SK-N-SH treated with all-trans-retinoic acid at 6 μM for 48 hours (cell line): ENCODE measurements at regions not wholly inside any gene's neighbourhood (a gene's known extent, or its start where the extent isn't known, plus 50 kb on each side); places are given as distances from the start of the nearest gene placed in this dataset.

Experiments used
- ATAC-seq: fragments of 200-7000 bp; cut with Tn5 transposase; 3 replicates; pipeline ENCODE4 v1.9.1; 2020; ENCODE audit warnings: mild to moderate bottlenecking, moderate library complexity
- ARNTL ChIP-seq: fragments of 450-650 bp; formaldehyde crosslinking; IDR thresholded peaks from 2 replicates; pipeline ENCODE4 v1.5.0; 2020; ENCODE audit warnings: low read depth, mild to moderate bottlenecking, moderate library complexity, borderline replicate concordance
- BACH2 ChIP-seq: fragments of 250-450 bp; sonication (Bioruptor Pico); IDR thresholded peaks from 2 replicates; pipeline ENCODE4 v1.9.0; 2021; ENCODE audit warnings: mild to moderate bottlenecking, borderline replicate concordance
- CSDC2 ChIP-seq: fragments of 250-450 bp; sonication (Bioruptor Pico); IDR thresholded peaks from 2 replicates; pipeline ENCODE4 v1.5.0; 2020; ENCODE audit warnings: mild to moderate bottlenecking, moderate library complexity
- ESRRG ChIP-seq: fragments of 250-450 bp; sonication (Bioruptor Pico); IDR thresholded peaks from 2 replicates; pipeline ENCODE4 v1.6.1; 2021; ENCODE audit warnings: mild to moderate bottlenecking
- GLIS3 ChIP-seq: fragments of 250-450 bp; sonication (Bioruptor Pico); IDR thresholded peaks from 2 replicates; pipeline ENCODE4 v1.5.0; 2020; ENCODE audit warnings: mild to moderate bottlenecking, moderate library complexity
- ISL1 ChIP-seq: fragments of 250-450 bp; sonication (Bioruptor Pico); IDR thresholded peaks from 2 replicates; pipeline ENCODE4 v2.1.2; 2022; ENCODE audit warnings: mild to moderate bottlenecking, moderate library complexity
- OSR1 ChIP-seq: fragments of 250-450 bp; sonication (Bioruptor Pico); IDR thresholded peaks from 2 replicates; pipeline ENCODE4 v1.8.0; 2022; ENCODE audit warnings: moderate library complexity, mild to moderate bottlenecking, inconsistent platforms
- PPARA ChIP-seq: fragments of 250-450 bp; sonication (Bioruptor Pico); IDR thresholded peaks from 2 replicates; pipeline ENCODE4 v1.5.0; 2020; ENCODE audit warnings: mild to moderate bottlenecking, borderline replicate concordance
- RARB ChIP-seq: fragments of 250-450 bp; sonication (Bioruptor Pico); IDR thresholded peaks from 2 replicates; pipeline ENCODE4 v1.8.0; 2021; ENCODE audit warnings: mild to moderate bottlenecking, moderate library complexity
- SNAI2 ChIP-seq: fragments of 250-450 bp; sonication (Bioruptor Pico); IDR thresholded peaks from 2 replicates; pipeline ENCODE4 v1.5.0; 2020; ENCODE audit warnings: mild to moderate bottlenecking, moderate library complexity
- TCF4 ChIP-seq: fragments of 250-450 bp; sonication (Bioruptor Pico); IDR thresholded peaks from 2 replicates; pipeline ENCODE4 v1.8.0; 2021; ENCODE audit warnings: mild to moderate bottlenecking, moderate library complexity, borderline replicate concordance
- TOX ChIP-seq: fragments of 250-450 bp; sonication (Bioruptor Pico); IDR thresholded peaks from 2 replicates; pipeline ENCODE4 v1.8.0; 2021; ENCODE audit warnings: mild to moderate bottlenecking, moderate library complexity, borderline replicate concordance
- ZFP3 ChIP-seq: fragments of 250-450 bp; sonication (Bioruptor Pico); IDR thresholded peaks from 2 replicates; pipeline ENCODE4 v1.5.0; 2020; ENCODE audit warnings: mild to moderate bottlenecking, moderate library complexity
- ZFP30 ChIP-seq: fragments of 450-650 bp; formaldehyde crosslinking; IDR thresholded peaks from 2 replicates; pipeline ENCODE4 v1.5.0; 2022; ENCODE audit warnings: mild to moderate bottlenecking, moderate library complexity
- ZNF565 ChIP-seq: fragments of 450-650 bp; formaldehyde crosslinking; conservative IDR thresholded peaks from 2 replicates; pipeline ENCODE4 v1.5.0; 2020; ENCODE audit warnings: low read depth, mild to moderate bottlenecking, moderate library complexity
- ZNF70 ChIP-seq: fragments of 450-650 bp; formaldehyde crosslinking; IDR thresholded peaks from 2 replicates; pipeline ENCODE4 v1.5.0; 2020; ENCODE audit warnings: mild to moderate bottlenecking, moderate library complexity
- ZNF8 ChIP-seq: fragments of 450-650 bp; formaldehyde crosslinking; IDR thresholded peaks from 2 replicates; pipeline ENCODE4 v1.5.0; 2020; ENCODE audit warnings: mild to moderate bottlenecking, moderate library complexity
- TF ChIP-seq, protein P1 (sequence below): fragments of 250-450 bp; sonication (Bioruptor Pico); IDR thresholded peaks from 2 replicates; pipeline ENCODE4 v1.5.1; 2020; ENCODE audit warnings: low read depth, mild to moderate bottlenecking, moderate library complexity
- TF ChIP-seq, protein P2 (sequence below): fragments of 250-450 bp; sonication (Bioruptor Pico); IDR thresholded peaks from 2 replicates; pipeline ENCODE4 v1.5.0; 2020; ENCODE audit warnings: mild to moderate bottlenecking, moderate library complexity
- TF ChIP-seq, protein P3 (sequence below): fragments of 250-450 bp; sonication (Bioruptor Pico); IDR thresholded peaks from 2 replicates; pipeline ENCODE4 v1.5.1; 2021; ENCODE audit warnings: mild to moderate bottlenecking, moderate library complexity
- TF ChIP-seq, protein P4 (sequence below): fragments of 250-450 bp; sonication (Bioruptor Pico); IDR thresholded peaks from 2 replicates; pipeline ENCODE4 v1.8.0; 2020; ENCODE audit warnings: mild to moderate bottlenecking, moderate library complexity, borderline replicate concordance
- TF ChIP-seq, protein P5 (sequence below): fragments of 250-450 bp; sonication (Bioruptor Pico); IDR thresholded peaks from 2 replicates; pipeline ENCODE4 v1.8.0; 2021; ENCODE audit warnings: low read depth, mild to moderate bottlenecking, moderate library complexity, borderline replicate concordance

DNA sequence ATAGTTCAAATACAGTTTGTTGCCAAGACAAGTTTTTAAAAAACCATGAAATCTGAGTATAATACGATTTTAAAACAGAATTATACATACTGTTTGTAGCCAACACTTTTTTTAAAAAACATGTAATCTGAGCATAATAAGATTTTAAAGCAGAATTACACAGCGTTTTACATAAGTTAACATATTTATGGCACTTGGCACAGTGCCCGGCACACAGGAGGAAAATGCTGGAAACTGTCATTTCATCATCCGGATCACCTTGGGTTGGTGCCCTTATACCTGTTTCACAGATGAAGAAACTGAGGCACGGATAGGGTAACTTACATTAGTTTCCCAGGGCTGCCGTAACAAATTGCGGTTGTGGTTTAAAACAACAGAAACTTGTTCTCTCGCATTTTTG lies 193.0 kb downstream of the BMP7 start:
- TF ChIP-seq ESRRG (CRISPR knock-in tag) (no peak), ZNF565 (CRISPR knock-in tag) (no peak), BACH2 (no peak), ZNF70 (no peak), PPARA (CRISPR knock-in tag) (no peak), CSDC2 (no peak), ZFP3 (CRISPR knock-in tag) (no peak), TOX (CRISPR knock-in tag) (no peak), ISL1 (no peak), SNAI2 (CRISPR knock-in tag) (no peak), ARNTL (CRISPR knock-in tag) (no peak)
- TF ChIP-seq, protein P1, sequence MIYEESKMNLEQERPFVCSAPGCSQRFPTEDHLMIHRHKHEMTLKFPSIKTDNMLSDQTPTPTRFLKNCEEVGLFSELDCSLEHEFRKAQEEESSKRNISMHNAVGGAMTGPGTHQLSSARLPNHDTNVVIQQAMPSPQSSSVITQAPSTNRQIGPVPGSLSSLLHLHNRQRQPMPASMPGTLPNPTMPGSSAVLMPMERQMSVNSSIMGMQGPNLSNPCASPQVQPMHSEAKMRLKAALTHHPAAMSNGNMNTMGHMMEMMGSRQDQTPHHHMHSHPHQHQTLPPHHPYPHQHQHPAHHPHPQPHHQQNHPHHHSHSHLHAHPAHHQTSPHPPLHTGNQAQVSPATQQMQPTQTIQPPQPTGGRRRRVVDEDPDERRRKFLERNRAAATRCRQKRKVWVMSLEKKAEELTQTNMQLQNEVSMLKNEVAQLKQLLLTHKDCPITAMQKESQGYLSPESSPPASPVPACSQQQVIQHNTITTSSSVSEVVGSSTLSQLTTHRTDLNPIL, result no peak
- TF ChIP-seq, protein P2, sequence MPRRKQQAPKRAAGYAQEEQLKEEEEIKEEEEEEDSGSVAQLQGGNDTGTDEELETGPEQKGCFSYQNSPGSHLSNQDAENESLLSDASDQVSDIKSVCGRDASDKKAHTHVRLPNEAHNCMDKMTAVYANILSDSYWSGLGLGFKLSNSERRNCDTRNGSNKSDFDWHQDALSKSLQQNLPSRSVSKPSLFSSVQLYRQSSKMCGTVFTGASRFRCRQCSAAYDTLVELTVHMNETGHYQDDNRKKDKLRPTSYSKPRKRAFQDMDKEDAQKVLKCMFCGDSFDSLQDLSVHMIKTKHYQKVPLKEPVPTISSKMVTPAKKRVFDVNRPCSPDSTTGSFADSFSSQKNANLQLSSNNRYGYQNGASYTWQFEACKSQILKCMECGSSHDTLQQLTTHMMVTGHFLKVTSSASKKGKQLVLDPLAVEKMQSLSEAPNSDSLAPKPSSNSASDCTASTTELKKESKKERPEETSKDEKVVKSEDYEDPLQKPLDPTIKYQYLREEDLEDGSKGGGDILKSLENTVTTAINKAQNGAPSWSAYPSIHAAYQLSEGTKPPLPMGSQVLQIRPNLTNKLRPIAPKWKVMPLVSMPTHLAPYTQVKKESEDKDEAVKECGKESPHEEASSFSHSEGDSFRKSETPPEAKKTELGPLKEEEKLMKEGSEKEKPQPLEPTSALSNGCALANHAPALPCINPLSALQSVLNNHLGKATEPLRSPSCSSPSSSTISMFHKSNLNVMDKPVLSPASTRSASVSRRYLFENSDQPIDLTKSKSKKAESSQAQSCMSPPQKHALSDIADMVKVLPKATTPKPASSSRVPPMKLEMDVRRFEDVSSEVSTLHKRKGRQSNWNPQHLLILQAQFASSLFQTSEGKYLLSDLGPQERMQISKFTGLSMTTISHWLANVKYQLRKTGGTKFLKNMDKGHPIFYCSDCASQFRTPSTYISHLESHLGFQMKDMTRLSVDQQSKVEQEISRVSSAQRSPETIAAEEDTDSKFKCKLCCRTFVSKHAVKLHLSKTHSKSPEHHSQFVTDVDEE, result no peak
- TF ChIP-seq, protein P3, sequence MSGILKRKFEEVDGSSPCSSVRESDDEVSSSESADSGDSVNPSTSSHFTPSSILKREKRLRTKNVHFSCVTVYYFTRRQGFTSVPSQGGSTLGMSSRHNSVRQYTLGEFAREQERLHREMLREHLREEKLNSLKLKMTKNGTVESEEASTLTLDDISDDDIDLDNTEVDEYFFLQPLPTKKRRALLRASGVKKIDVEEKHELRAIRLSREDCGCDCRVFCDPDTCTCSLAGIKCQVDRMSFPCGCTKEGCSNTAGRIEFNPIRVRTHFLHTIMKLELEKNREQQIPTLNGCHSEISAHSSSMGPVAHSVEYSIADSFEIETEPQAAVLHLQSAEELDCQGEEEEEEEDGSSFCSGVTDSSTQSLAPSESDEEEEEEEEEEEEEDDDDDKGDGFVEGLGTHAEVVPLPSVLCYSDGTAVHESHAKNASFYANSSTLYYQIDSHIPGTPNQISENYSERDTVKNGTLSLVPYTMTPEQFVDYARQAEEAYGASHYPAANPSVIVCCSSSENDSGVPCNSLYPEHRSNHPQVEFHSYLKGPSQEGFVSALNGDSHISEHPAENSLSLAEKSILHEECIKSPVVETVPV (CRISPR knock-in tag), result no peak
- TF ChIP-seq, protein P4, sequence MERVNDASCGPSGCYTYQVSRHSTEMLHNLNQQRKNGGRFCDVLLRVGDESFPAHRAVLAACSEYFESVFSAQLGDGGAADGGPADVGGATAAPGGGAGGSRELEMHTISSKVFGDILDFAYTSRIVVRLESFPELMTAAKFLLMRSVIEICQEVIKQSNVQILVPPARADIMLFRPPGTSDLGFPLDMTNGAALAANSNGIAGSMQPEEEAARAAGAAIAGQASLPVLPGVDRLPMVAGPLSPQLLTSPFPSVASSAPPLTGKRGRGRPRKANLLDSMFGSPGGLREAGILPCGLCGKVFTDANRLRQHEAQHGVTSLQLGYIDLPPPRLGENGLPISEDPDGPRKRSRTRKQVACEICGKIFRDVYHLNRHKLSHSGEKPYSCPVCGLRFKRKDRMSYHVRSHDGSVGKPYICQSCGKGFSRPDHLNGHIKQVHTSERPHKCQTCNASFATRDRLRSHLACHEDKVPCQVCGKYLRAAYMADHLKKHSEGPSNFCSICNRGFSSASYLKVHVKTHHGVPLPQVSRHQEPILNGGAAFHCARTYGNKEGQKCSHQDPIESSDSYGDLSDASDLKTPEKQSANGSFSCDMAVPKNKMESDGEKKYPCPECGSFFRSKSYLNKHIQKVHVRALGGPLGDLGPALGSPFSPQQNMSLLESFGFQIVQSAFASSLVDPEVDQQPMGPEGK (CRISPR knock-in tag), result no peak
- TF ChIP-seq, protein P5, sequence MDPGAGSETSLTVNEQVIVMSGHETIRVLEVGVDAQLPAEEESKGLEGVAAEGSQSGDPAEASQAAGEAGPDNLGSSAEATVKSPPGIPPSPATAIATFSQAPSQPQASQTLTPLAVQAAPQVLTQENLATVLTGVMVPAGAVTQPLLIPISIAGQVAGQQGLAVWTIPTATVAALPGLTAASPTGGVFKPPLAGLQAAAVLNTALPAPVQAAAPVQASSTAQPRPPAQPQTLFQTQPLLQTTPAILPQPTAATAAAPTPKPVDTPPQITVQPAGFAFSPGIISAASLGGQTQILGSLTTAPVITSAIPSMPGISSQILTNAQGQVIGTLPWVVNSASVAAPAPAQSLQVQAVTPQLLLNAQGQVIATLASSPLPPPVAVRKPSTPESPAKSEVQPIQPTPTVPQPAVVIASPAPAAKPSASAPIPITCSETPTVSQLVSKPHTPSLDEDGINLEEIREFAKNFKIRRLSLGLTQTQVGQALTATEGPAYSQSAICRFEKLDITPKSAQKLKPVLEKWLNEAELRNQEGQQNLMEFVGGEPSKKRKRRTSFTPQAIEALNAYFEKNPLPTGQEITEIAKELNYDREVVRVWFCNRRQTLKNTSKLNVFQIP (CRISPR knock-in tag), result no peak
- ATAC-seq, result no peak

DNA sequence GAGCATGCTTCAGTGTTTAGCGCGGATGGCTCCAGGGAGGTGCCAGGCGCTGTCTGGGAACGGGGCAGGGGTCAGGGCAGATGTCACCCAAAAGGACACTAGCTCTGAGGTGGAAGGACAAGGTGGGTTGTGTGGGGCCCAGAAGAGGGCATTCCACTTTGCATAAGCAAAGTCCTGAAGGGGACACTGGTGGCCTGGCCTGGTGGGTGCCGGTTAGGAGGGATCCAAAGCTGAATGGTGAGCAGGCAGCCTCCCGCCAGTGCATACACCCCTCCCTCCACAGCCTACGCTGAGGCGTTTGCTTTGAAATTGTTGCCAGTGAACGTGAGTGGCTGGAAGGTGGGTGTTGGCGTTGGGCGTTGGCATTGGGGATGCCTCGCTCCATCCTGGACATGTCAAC lies 192.1 kb downstream of the BMP7 start:
- no peak for ATAC-seq
- TF ChIP-seq ZNF70, result no peak
- TF ChIP-seq ZNF8 (CRISPR knock-in tag), result no peak
- TF ChIP-seq PPARA (CRISPR knock-in tag), result no peak
- TF ChIP-seq, protein P4 (CRISPR knock-in tag), result no peak
- no peak for TF ChIP-seq TOX (CRISPR knock-in tag)
- TF ChIP-seq ARNTL (CRISPR knock-in tag), result no peak
- no peak for TF ChIP-seq ISL1
- TF ChIP-seq OSR1 (CRISPR knock-in tag), result no peak
- TF ChIP-seq ZNF565 (CRISPR knock-in tag), result no peak
- no peak for TF ChIP-seq TCF4 (CRISPR knock-in tag)

DNA sequence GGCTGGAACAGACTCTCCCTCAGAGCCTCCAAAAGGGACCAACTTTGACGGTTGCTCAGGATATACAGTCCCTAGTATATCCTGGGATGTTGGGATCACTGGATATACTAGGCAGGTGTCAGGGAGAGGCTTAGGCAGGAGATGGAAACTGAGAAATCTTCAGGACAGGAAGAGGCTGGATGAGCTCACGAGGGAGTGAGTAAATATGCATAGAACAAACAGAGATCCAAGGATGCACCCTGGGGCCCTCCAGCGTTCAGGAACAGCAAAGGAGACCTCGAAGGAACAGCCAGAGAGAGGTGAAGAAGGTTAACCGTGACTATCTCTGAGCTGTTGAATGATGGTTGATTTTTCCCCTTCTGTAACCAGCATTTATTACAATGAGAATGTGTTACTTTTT lies 191.3 kb downstream of the BMP7 start:
- no peak for ATAC-seq
- TF ChIP-seq, protein P4 (CRISPR knock-in tag), result no peak
- TF ChIP-seq SNAI2 (CRISPR knock-in tag), result no peak
- no peak for TF ChIP-seq OSR1 (CRISPR knock-in tag)
- TF ChIP-seq ARNTL (CRISPR knock-in tag), result no peak
- TF ChIP-seq, protein P2, result no peak
- TF ChIP-seq ZNF565 (CRISPR knock-in tag), result no peak
- TF ChIP-seq RARB (CRISPR knock-in tag), result no peak
- TF ChIP-seq ZFP30 (CRISPR knock-in tag), result no peak
- TF ChIP-seq GLIS3, result no peak
- no peak for TF ChIP-seq ZNF70
- no peak for TF ChIP-seq ISL1
